ENCODE measurements at regions not wholly inside any gene's neighbourhood (a gene's known extent, or its start where the extent isn't known, plus 50 kb on each side); places are given as distances from the start of the nearest gene placed in this dataset.
"Not testable (repeated sequence)": the region's sequence is repeated elsewhere in the genome, so short reads cannot be mapped to it uniquely, and the experiment has no call there.

GRCh38 chr4:188439641-188440311 is 300.5 kb downstream of the TRIML1 start:
- CTCF ChIA-PET, result no interaction called here
- TF ChIP-seq TCF7L2 (IDR thresholded peaks at IDR 0.05; ENCODE audit: low read depth, low read length) (no peak), SIN3A (IDR thresholded peaks at IDR 0.05; ENCODE audit: borderline replicate concordance, insufficient read depth, low read depth, low read length) (no peak), POLR2AphosphoS5 (IDR thresholded peaks at IDR 0.05; ENCODE audit: low read depth, low read length) (no peak), REST (IDR thresholded peaks at IDR 0.05; ENCODE audit: insufficient read depth in 1 of 2, low read depth in 2 of 2, low read length in 1 of 2) (no peak)
- TF ChIP-seq, protein P1, sequence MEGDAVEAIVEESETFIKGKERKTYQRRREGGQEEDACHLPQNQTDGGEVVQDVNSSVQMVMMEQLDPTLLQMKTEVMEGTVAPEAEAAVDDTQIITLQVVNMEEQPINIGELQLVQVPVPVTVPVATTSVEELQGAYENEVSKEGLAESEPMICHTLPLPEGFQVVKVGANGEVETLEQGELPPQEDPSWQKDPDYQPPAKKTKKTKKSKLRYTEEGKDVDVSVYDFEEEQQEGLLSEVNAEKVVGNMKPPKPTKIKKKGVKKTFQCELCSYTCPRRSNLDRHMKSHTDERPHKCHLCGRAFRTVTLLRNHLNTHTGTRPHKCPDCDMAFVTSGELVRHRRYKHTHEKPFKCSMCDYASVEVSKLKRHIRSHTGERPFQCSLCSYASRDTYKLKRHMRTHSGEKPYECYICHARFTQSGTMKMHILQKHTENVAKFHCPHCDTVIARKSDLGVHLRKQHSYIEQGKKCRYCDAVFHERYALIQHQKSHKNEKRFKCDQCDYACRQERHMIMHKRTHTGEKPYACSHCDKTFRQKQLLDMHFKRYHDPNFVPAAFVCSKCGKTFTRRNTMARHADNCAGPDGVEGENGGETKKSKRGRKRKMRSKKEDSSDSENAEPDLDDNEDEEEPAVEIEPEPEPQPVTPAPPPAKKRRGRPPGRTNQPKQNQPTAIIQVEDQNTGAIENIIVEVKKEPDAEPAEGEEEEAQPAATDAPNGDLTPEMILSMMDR (IDR thresholded peaks at IDR 0.05), result no peak
- DNase-seq (ENCODE audit: low read depth, low spot score) (no peak), ATAC-seq (no peak)
- POLR2A ChIA-PET, result interaction anchor here (0.6 kb wide), 1 partner anchor 832 kb away, joined by 6 read pairs; no protein-coding TSS in a partner anchor
- Histone ChIP-seq H3K36me3 (ENCODE audit: control insufficient read depth, insufficient read depth, low read length) (no peaks in the 10 kb centered on the region), H3K4me3 (ENCODE audit: low read depth in 2 of 2, low read length in 2 of 2) (no peak overlapping the region), H3K27me3 (ENCODE audit: control insufficient read depth, insufficient read depth, low read length) (no peaks in the 10 kb centered on the region), H3K27ac (ENCODE audit: low read length) (no peak overlapping the region), H3K9me3 (ENCODE audit: control insufficient read depth, insufficient read depth, low read depth, low read length) (no peaks in the 10 kb centered on the region), H3K4me1 (ENCODE audit: control insufficient read depth, insufficient read depth, low read length) (0 out of 2 replicates have a peak, but pooled peaks cover 3% of the 10 kb centered on the region)
- BruUV-seq (replicated peaks), result no TSS peak
- in situ Hi-C loops (cut with HindIII; ENCODE audit: low pct_unique_long_range_greater_than_20kb, low sequenced_read_pairs), result no loop called here
- intact Hi-C loops (cut with micrococcal nuclease; ENCODE audit: unreplicated experiment), result no loop called here

DNA sequence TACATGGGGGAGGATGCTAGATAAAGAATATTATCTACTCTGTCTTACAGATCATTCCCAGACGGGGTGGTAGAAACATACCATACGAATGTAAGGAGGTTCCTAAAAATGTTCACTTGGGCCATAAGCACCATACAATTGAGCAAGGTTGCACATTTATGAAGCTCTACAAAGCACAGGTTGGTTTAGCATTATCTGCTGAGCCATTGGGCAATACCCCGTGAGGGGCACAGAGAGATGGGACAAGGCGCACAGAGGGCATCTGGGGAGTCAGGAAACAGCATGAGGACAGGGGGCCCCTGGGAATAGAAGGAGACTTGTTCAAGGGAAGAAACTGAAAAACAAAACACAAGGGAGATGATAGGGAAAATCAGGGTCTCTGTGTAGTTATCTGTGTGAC is 305.3 kb downstream of the TRIML1 start:
- ATAC-seq, result no peak
- no peak overlapping the region for H3K4me3 ChIP-seq (ENCODE audit: low read depth in 2 of 2, low read length in 2 of 2)
- intact Hi-C loops (cut with micrococcal nuclease; ENCODE audit: unreplicated experiment), result no loop called here
- BruUV-seq (replicated peaks), result no TSS peak
- H3K4me1 ChIP-seq (ENCODE audit: control insufficient read depth, insufficient read depth, low read length), result 0 out of 2 replicates have a peak, but pooled peaks cover 3% of the 10 kb centered on the region
- peak overlapping the region; percentile 48 for H3K27ac ChIP-seq (ENCODE audit: low read length)
- no peaks in the 10 kb centered on the region for H3K9me3 ChIP-seq (ENCODE audit: control insufficient read depth, insufficient read depth, low read depth, low read length)
- no peaks in the 10 kb centered on the region for H3K36me3 ChIP-seq (ENCODE audit: control insufficient read depth, insufficient read depth, low read length)
- ChIA-PET POLR2A (no interaction called here), CTCF (no interaction called here)
- TF ChIP-seq TCF7L2 (IDR thresholded peaks at IDR 0.05; ENCODE audit: low read depth, low read length) (no peak), REST (IDR thresholded peaks at IDR 0.05; ENCODE audit: insufficient read depth in 1 of 2, low read depth in 2 of 2, low read length in 1 of 2) (no peak), SIN3A (IDR thresholded peaks at IDR 0.05; ENCODE audit: borderline replicate concordance, insufficient read depth, low read depth, low read length) (no peak), POLR2AphosphoS5 (IDR thresholded peaks at IDR 0.05; ENCODE audit: low read depth, low read length) (no peak)
- TF ChIP-seq, protein P1 (IDR thresholded peaks at IDR 0.05), result no peak
- no peak for DNase-seq (ENCODE audit: low read depth, low spot score)
- no peaks in the 10 kb centered on the region for H3K27me3 ChIP-seq (ENCODE audit: control insufficient read depth, insufficient read depth, low read length)
- in situ Hi-C loops (cut with HindIII; ENCODE audit: low pct_unique_long_range_greater_than_20kb, low sequenced_read_pairs), result no loop called here

DNA sequence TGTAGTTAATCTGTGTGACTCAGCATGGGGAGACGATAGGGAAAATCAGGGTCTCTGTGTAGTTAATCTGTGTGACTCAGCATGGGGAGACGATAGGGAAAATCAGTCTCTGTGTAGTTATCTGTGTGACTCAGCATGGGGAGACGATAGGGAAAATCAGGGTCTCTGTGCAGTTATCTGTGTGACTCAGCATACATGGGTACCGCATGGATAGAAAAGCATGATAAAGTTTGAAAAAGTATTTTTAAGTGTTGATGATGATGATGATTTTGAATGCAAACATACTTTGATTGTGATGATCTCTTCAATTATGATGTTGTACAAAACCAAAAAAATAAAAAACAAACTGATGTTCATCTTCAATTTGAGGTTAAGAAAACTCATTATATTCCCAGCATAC is 309.8 kb downstream of the TRIML1 start:
- POLR2A ChIA-PET; BruUV-seq (replicated peaks); H3K4me3 ChIP-seq (ENCODE audit: low read depth in 2 of 2, low read length in 2 of 2); ATAC-seq; H3K4me1 ChIP-seq (ENCODE audit: control insufficient read depth, insufficient read depth, low read length); in situ Hi-C loops (cut with HindIII; ENCODE audit: low pct_unique_long_range_greater_than_20kb, low sequenced_read_pairs); H3K27me3 ChIP-seq (ENCODE audit: control insufficient read depth, insufficient read depth, low read length); CTCF ChIA-PET; H3K27ac ChIP-seq (ENCODE audit: low read length); DNase-seq (ENCODE audit: low read depth, low spot score); H3K36me3 ChIP-seq (ENCODE audit: control insufficient read depth, insufficient read depth, low read length); intact Hi-C loops (cut with micrococcal nuclease; ENCODE audit: unreplicated experiment); H3K9me3 ChIP-seq (ENCODE audit: control insufficient read depth, insufficient read depth, low read depth, low read length): not testable (repeated sequence)
